ENCODE measurements at regions not wholly inside any gene's neighbourhood (a gene's known extent, or its start where the extent isn't known, plus 50 kb on each side); places are given as distances from the start of the nearest gene placed in this dataset.

DNA sequence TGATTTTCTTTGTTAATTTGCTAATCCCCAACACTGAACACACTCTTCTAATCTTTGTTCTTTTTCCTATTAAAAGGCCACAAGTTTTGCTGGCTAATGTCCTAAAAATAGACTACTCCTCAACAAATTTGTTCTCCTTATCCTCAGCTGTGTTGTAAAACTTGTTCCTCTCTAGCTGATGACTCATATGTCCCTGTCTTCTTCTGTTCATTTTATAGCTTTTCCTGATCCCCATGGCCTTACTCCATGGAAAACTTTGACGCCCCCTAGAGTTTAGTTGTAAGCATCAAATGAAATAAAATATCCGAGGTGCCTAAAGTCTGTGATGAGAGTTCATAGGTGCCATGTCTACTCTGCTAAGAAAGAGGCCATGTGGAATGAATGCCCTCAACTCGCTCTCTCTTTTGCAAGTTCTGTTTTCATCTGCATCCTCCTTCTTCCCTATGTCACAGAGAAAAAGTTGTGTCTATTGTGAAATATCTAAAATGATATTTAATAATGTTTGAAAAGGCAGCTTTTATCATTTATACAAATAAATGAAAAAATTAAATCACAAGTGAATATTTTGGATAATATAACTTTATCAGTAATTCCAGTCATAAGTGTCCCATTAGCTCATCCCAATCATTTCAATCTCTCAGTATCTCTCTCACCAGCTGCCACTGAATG is 237.9 kb downstream of the IPO8 start (continued):
- TF ChIP-seq, protein P1, sequence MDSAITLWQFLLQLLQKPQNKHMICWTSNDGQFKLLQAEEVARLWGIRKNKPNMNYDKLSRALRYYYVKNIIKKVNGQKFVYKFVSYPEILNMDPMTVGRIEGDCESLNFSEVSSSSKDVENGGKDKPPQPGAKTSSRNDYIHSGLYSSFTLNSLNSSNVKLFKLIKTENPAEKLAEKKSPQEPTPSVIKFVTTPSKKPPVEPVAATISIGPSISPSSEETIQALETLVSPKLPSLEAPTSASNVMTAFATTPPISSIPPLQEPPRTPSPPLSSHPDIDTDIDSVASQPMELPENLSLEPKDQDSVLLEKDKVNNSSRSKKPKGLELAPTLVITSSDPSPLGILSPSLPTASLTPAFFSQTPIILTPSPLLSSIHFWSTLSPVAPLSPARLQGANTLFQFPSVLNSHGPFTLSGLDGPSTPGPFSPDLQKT (IDR thresholded peaks at IDR 0.05; ENCODE audit: borderline replicate concordance, low read depth, low read length): no peak
- TF ChIP-seq GLI4 (tag by site-specific recombination; IDR thresholded peaks at IDR 0.05) (no peak), RBAK (tag by site-specific recombination; IDR thresholded peaks at IDR 0.05) (no peak), ZFP37 (tag by site-specific recombination; IDR thresholded peaks at IDR 0.05) (0 out of 2 replicates have a peak, but pooled peaks have one; percentile 40), ZNF24 (tag by site-specific recombination; IDR thresholded peaks at IDR 0.05) (no peak), ZNF596 (tag by site-specific recombination; IDR thresholded peaks at IDR 0.05) (no peak), ZSCAN16 (tag by site-specific recombination; IDR thresholded peaks at IDR 0.05) (no peak), ZNF629 (tag by site-specific recombination; IDR thresholded peaks at IDR 0.05) (0 out of 2 replicates have a peak, but pooled peaks have one; percentile 35), ZNF148 (tag by site-specific recombination; IDR thresholded peaks at IDR 0.05; ENCODE audit: borderline replicate concordance) (no peak), ZBTB48 (tag by site-specific recombination; IDR thresholded peaks at IDR 0.05) (0 out of 2 replicates have a peak, but pooled peaks have one; percentile 66), ZNF133 (tag by site-specific recombination; IDR thresholded peaks at IDR 0.05) (no peak), ZNF792 (tag by site-specific recombination; IDR thresholded peaks at IDR 0.05) (no peak), ZFP41 (tag by site-specific recombination; IDR thresholded peaks at IDR 0.05; ENCODE audit: borderline replicate concordance) (no peak), ZIC2 (tag by site-specific recombination; IDR thresholded peaks at IDR 0.05) (no peak), SCRT1 (tag by site-specific recombination; IDR thresholded peaks at IDR 0.05; ENCODE audit: borderline replicate concordance) (no peak), ZNF114 (tag by site-specific recombination; IDR thresholded peaks at IDR 0.05) (no peak), MZF1 (tag by site-specific recombination; IDR thresholded peaks at IDR 0.05; ENCODE audit: borderline replicate concordance) (peak; percentile 95), ZNF311 (tag by site-specific recombination; IDR thresholded peaks at IDR 0.05; ENCODE audit: borderline replicate concordance) (no peak), ZNF692 (tag by site-specific recombination; IDR thresholded peaks at IDR 0.05) (no peak), ZNF610 (tag by site-specific recombination; IDR thresholded peaks at IDR 0.05; ENCODE audit: borderline replicate concordance) (no peak), ZBTB7A (tag by site-specific recombination; IDR thresholded peaks at IDR 0.05; ENCODE audit: low read depth) (no peak)
- TF ChIP-seq, protein P2, sequence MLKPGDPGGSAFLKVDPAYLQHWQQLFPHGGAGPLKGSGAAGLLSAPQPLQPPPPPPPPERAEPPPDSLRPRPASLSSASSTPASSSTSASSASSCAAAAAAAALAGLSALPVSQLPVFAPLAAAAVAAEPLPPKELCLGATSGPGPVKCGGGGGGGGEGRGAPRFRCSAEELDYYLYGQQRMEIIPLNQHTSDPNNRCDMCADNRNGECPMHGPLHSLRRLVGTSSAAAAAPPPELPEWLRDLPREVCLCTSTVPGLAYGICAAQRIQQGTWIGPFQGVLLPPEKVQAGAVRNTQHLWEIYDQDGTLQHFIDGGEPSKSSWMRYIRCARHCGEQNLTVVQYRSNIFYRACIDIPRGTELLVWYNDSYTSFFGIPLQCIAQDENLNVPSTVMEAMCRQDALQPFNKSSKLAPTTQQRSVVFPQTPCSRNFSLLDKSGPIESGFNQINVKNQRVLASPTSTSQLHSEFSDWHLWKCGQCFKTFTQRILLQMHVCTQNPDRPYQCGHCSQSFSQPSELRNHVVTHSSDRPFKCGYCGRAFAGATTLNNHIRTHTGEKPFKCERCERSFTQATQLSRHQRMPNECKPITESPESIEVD (tag by site-specific recombination; IDR thresholded peaks at IDR 0.05): peak; percentile 69
- TF ChIP-seq, protein P3, sequence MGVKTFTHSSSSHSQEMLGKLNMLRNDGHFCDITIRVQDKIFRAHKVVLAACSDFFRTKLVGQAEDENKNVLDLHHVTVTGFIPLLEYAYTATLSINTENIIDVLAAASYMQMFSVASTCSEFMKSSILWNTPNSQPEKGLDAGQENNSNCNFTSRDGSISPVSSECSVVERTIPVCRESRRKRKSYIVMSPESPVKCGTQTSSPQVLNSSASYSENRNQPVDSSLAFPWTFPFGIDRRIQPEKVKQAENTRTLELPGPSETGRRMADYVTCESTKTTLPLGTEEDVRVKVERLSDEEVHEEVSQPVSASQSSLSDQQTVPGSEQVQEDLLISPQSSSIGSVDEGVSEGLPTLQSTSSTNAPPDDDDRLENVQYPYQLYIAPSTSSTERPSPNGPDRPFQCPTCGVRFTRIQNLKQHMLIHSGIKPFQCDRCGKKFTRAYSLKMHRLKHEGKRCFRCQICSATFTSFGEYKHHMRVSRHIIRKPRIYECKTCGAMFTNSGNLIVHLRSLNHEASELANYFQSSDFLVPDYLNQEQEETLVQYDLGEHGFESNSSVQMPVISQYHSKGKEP (tag by site-specific recombination; IDR thresholded peaks at IDR 0.05): no peak
- TF ChIP-seq, protein P4, sequence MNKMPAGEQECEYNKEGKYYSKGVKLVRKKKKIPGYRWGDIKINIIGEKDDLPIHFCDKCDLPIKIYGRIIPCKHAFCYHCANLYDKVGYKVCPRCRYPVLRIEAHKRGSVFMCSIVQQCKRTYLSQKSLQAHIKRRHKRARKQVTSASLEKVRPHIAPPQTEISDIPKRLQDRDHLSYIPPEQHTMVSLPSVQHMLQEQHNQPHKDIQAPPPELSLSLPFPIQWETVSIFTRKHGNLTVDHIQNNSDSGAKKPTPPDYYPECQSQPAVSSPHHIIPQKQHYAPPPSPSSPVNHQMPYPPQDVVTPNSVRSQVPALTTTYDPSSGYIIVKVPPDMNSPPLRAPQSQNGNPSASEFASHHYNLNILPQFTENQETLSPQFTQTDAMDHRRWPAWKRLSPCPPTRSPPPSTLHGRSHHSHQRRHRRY (tag by site-specific recombination; IDR thresholded peaks at IDR 0.05): no peak
- TF ChIP-seq, protein P5, sequence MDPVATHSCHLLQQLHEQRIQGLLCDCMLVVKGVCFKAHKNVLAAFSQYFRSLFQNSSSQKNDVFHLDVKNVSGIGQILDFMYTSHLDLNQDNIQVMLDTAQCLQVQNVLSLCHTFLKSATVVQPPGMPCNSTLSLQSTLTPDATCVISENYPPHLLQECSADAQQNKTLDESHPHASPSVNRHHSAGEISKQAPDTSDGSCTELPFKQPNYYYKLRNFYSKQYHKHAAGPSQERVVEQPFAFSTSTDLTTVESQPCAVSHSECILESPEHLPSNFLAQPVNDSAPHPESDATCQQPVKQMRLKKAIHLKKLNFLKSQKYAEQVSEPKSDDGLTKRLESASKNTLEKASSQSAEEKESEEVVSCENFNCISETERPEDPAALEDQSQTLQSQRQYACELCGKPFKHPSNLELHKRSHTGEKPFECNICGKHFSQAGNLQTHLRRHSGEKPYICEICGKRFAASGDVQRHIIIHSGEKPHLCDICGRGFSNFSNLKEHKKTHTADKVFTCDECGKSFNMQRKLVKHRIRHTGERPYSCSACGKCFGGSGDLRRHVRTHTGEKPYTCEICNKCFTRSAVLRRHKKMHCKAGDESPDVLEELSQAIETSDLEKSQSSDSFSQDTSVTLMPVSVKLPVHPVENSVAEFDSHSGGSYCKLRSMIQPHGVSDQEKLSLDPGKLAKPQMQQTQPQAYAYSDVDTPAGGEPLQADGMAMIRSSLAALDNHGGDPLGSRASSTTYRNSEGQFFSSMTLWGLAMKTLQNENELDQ (tag by site-specific recombination; IDR thresholded peaks at IDR 0.05; ENCODE audit: low read depth): no peak
- TF ChIP-seq, protein P6, sequence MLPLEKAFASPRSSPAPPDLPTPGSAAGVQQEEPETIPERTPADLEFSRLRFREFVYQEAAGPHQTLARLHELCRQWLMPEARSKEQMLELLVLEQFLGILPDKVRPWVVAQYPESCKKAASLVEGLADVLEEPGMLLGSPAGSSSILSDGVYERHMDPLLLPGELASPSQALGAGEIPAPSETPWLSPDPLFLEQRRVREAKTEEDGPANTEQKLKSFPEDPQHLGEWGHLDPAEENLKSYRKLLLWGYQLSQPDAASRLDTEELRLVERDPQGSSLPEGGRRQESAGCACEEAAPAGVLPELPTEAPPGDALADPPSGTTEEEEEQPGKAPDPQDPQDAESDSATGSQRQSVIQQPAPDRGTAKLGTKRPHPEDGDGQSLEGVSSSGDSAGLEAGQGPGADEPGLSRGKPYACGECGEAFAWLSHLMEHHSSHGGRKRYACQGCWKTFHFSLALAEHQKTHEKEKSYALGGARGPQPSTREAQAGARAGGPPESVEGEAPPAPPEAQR (tag by site-specific recombination; IDR thresholded peaks at IDR 0.05): no peak

Data from HEK293 (cell line).